ENCODE measurements at regions not wholly inside any gene's neighbourhood (a gene's known extent, or its start where the extent isn't known, plus 50 kb on each side); places are given as distances from the start of the nearest gene placed in this dataset.

DNA sequence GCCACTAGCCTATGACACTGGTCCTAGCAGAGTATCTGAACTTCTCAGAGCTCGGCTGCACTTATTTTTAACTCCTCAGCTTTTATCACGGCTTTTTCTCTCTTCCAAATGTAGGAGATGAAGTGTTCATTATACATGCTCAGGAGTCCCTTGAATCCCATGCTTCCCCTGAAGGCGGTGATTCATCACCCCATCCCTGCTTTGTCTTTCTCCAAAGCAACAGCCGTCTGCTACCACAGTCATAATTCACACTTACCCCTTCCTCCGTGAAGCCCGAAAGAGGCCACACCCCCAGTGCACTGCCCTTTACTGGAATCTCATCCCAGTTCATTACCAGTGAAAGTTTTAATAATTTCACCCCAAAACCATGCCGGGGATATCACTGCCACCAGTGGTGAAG, 301.5 kb upstream of the SHH start:
- POLR2A ChIA-PET = no interaction called here
- Mint-ChIP-seq H3K27ac (no peak overlapping the region), H3K27me3 (no peaks in the 10 kb centered on the region), H3K4me1 (no peaks in the 10 kb centered on the region), H3K4me3 (no peak overlapping the region), H3K9me3 (ENCODE audit: insufficient read depth) (no peaks in the 10 kb centered on the region)
- Histone ChIP-seq H3K79me2 (ENCODE audit: control insufficient read depth, insufficient read depth, low read length) (no peaks in the 10 kb centered on the region), H3K27ac (ENCODE audit: low read length in 2 of 2) (no peak overlapping the region), H3K27me3 (replicated peaks in 1 of 4; ENCODE audit: control extremely low read depth in 1 of 4, control insufficient read depth in 3 of 4, insufficient read depth in 4 of 4, low read length in 3 of 4) (no peaks in the 10 kb centered on the region), H3K4me2 (replicated peaks; ENCODE audit: low read depth, low read length, poor library complexity, severe bottlenecking) (no peak overlapping the region), H3K4me3 (ENCODE audit: control extremely low read depth in 1 of 5, extremely low read depth in 1 of 5, insufficient read depth in 1 of 5, low read depth in 2 of 5, low read length in 4 of 5) (no peak overlapping the region), H2AFZ (ENCODE audit: insufficient read depth, low read depth, low read length, poor library complexity, severe bottlenecking) (no peak overlapping the region), H4K20me1 (ENCODE audit: control insufficient read depth, insufficient read depth, low read length, poor library complexity, severe bottlenecking) (no peaks in the 10 kb centered on the region), H3K9me3 (ENCODE audit: control extremely low read depth in 1 of 3, control insufficient read depth in 2 of 3, insufficient read depth in 1 of 3, low read length in 2 of 3) (peaks cover 0 to 9% (median 0%) of the 10 kb centered on the region in 3 donors), H3K9ac (ENCODE audit: low read length) (no peak overlapping the region), H3K36me3 (replicated peaks in 1 of 2; ENCODE audit: control extremely low read depth in 1 of 2, control insufficient read depth in 1 of 2, extremely low read depth in 1 of 2, insufficient read depth in 2 of 2, low read length in 1 of 2) (no peaks in the 10 kb centered on the region), H3K4me1 (ENCODE audit: control insufficient read depth in 2 of 2, insufficient read depth in 2 of 2, low read length in 2 of 2) (no peaks in the 10 kb centered on the region)
- DNase-seq (no peak), ATAC-seq (ENCODE audit: low read depth) (no peak)
- 60% methylated on average over 3 of the region's 7 CpGs for WGBS (ENCODE audit: insufficient coverage)
- intact Hi-C loops (cut with micrococcal nuclease) = no loop called here
- TF ChIP-seq, protein P1, sequence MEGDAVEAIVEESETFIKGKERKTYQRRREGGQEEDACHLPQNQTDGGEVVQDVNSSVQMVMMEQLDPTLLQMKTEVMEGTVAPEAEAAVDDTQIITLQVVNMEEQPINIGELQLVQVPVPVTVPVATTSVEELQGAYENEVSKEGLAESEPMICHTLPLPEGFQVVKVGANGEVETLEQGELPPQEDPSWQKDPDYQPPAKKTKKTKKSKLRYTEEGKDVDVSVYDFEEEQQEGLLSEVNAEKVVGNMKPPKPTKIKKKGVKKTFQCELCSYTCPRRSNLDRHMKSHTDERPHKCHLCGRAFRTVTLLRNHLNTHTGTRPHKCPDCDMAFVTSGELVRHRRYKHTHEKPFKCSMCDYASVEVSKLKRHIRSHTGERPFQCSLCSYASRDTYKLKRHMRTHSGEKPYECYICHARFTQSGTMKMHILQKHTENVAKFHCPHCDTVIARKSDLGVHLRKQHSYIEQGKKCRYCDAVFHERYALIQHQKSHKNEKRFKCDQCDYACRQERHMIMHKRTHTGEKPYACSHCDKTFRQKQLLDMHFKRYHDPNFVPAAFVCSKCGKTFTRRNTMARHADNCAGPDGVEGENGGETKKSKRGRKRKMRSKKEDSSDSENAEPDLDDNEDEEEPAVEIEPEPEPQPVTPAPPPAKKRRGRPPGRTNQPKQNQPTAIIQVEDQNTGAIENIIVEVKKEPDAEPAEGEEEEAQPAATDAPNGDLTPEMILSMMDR (IDR thresholded peaks at IDR 0.05) = no peak
- no peak for TF ChIP-seq EZH2 (IDR thresholded peaks at IDR 0.05; ENCODE audit: borderline replicate concordance, insufficient read depth, low read depth, low read length, poor library complexity, severe bottlenecking)
- CTCF ChIA-PET = no interaction called here

DNA sequence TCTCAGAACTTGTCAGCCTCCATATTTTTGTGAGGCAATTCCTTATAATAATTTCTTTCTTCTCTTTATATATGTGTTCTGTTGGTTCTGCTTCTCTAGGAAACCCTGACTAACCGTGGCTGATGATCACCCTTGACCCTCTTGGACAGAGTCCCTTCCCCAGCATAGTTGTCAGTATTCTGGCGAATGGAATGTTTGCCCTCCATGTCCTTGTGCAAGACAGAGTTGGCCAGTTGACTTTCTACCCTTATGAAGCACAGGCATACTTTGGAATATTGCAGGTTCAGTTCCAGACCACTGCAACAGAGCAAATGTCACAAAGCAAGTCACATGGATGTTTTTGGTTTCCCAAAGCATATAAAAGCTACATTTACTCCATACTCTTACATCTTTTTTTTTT, 297.7 kb upstream of the SHH start:
- Histone ChIP-seq H3K27ac (ENCODE audit: low read length in 2 of 2) (no peak overlapping the region), H3K9me3 (ENCODE audit: control extremely low read depth in 1 of 3, control insufficient read depth in 2 of 3, insufficient read depth in 1 of 3, low read length in 2 of 3) (peaks cover 0 to 22% (median 0%) of the 10 kb centered on the region in 3 donors), H3K4me2 (replicated peaks; ENCODE audit: low read depth, low read length, poor library complexity, severe bottlenecking) (no peak overlapping the region), H3K79me2 (ENCODE audit: control insufficient read depth, insufficient read depth, low read length) (no peaks in the 10 kb centered on the region), H3K4me3 (ENCODE audit: control extremely low read depth in 1 of 5, extremely low read depth in 1 of 5, insufficient read depth in 1 of 5, low read depth in 2 of 5, low read length in 4 of 5) (no peak overlapping the region), H3K9ac (ENCODE audit: low read length) (no peak overlapping the region), H2AFZ (ENCODE audit: insufficient read depth, low read depth, low read length, poor library complexity, severe bottlenecking) (no peak overlapping the region), H3K27me3 (replicated peaks in 1 of 4; ENCODE audit: control extremely low read depth in 1 of 4, control insufficient read depth in 3 of 4, insufficient read depth in 4 of 4, low read length in 3 of 4) (no peaks in the 10 kb centered on the region), H4K20me1 (ENCODE audit: control insufficient read depth, insufficient read depth, low read length, poor library complexity, severe bottlenecking) (no peaks in the 10 kb centered on the region), H3K4me1 (ENCODE audit: control insufficient read depth in 2 of 2, insufficient read depth in 2 of 2, low read length in 2 of 2) (no peaks in the 10 kb centered on the region), H3K36me3 (replicated peaks in 1 of 2; ENCODE audit: control extremely low read depth in 1 of 2, control insufficient read depth in 1 of 2, extremely low read depth in 1 of 2, insufficient read depth in 2 of 2, low read length in 1 of 2) (no peaks in the 10 kb centered on the region)
- DNase-seq (no peak), ATAC-seq (ENCODE audit: low read depth) (no peak)
- intact Hi-C loops (cut with micrococcal nuclease) = no loop called here
- no peaks in the 10 kb centered on the region for H3K9me3 Mint-ChIP-seq (ENCODE audit: insufficient read depth)
- ChIA-PET POLR2A (no interaction called here), CTCF (no interaction called here)
- no peak overlapping the region for H3K27ac Mint-ChIP-seq
- H3K27me3 Mint-ChIP-seq = no peaks in the 10 kb centered on the region
- WGBS (ENCODE audit: insufficient coverage) = 100% methylated on average over 1 of the region's 2 CpGs
- no peak overlapping the region for H3K4me3 Mint-ChIP-seq
- TF ChIP-seq, protein P1 (IDR thresholded peaks at IDR 0.05) = no peak
- no peak for TF ChIP-seq EZH2 (IDR thresholded peaks at IDR 0.05; ENCODE audit: borderline replicate concordance, insufficient read depth, low read depth, low read length, poor library complexity, severe bottlenecking)
- H3K4me1 Mint-ChIP-seq = no peaks in the 10 kb centered on the region

Measured in B cell (primary cell).